ENCODE measurements at regions not wholly inside any gene's neighbourhood (a gene's known extent, or its start where the extent isn't known, plus 50 kb on each side); places are given as distances from the start of the nearest gene placed in this dataset.

DNA sequence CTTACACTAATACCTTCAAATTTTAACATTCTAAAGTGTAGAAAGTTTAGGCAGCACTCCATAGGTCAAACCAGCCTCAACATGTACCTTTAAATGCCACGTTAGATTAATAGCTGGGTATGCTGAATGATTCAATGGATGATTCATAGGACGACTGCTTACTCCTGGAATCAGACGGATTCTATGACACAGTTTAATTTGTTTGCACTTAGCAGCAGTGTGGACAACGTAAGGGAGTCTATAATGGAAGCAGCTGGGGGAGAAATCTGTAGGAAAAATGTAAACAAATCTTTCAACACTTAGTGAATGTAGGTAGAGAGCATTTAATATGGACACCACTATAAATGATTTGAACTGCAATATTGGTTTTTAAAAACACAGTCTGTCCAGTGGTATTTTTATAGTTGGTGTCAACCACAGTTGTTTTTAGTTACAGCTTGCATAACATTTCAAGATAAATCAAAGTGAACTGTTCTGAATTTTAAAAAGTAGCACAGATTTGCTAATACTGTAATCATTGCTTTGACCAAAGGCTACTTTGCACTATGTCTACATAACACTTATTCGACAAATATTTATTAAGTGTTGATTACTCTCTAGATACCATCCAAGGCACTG is 701.5 kb upstream of the MEF2C start:
- no peaks in the 10 kb centered on the region for H3K9me3 ChIP-seq (ENCODE audit: low read depth)
- peaks cover 14% of the 10 kb centered on the region; the same call in 1 of the 2 replicates for H3F3A ChIP-seq (ENCODE audit: insufficient read depth)
- in situ Hi-C loops (cut with MboI) = no loop called here
- H3K4me2 ChIP-seq (ENCODE audit: unreplicated experiment) = peak overlapping the region; percentile 66
- H3K27ac ChIP-seq = peak overlapping the region; percentile 34
- DNase-seq = peak; percentile 83
- H3K4me1 ChIP-seq (ENCODE audit: insufficient read depth) = peaks cover 17% of the 10 kb centered on the region
- H3K27me3 ChIP-seq (replicated peaks; ENCODE audit: insufficient read depth) = no peaks in the 10 kb centered on the region
- no peaks in the 10 kb centered on the region for H3K79me2 ChIP-seq (ENCODE audit: insufficient read depth)
- TF ChIP-seq EZH2 (IDR thresholded peaks at IDR 0.05; ENCODE audit: insufficient read depth, poor library complexity, severe bottlenecking) = no peak
- no peak for TF ChIP-seq EZH2phosphoT487 (IDR thresholded peaks at IDR 0.05; ENCODE audit: insufficient read depth, low read depth)
- H3K4me3 ChIP-seq = no peak overlapping the region
- 1 to 2% methylated on average over 5 of the region's 5 CpGs for WGBS, 2 experiments (ENCODE audit: low coverage in 1 of 2, low lambda C conversion rate in 2 of 2, missing lambda C conversion rate in 2 of 2)
- no peaks in the 10 kb centered on the region for H3K9me2 ChIP-seq (ENCODE audit: insufficient read depth)
- H3K36me3 ChIP-seq (ENCODE audit: low read depth) = no peaks in the 10 kb centered on the region
- no peak overlapping the region for H2AFZ ChIP-seq
- H3K9ac ChIP-seq = 0 out of 2 replicates have a peak overlapping the region, but pooled peaks have one; percentile 3
- no peaks in the 10 kb centered on the region for H4K20me1 ChIP-seq (ENCODE audit: insufficient read depth)

- no peaks in the 10 kb centered on the region for H3K79me2 ChIP-seq (ENCODE audit: insufficient read depth)
- H3K9ac ChIP-seq = no peak overlapping the region
- no peaks in the 10 kb centered on the region for H3K9me3 ChIP-seq (ENCODE audit: low read depth)
- H2AFZ ChIP-seq = no peak overlapping the region
- no peaks in the 10 kb centered on the region for H3K36me3 ChIP-seq (ENCODE audit: low read depth)
- in situ Hi-C loops (cut with MboI) = no loop called here
- DNase-seq = no peak
- H3K27ac ChIP-seq = no peak overlapping the region
- no peak overlapping the region for H3K4me3 ChIP-seq
- peaks cover 14% of the 10 kb centered on the region; the same call in 1 of the 2 replicates for H3F3A ChIP-seq (ENCODE audit: insufficient read depth)
- TF ChIP-seq EZH2 (IDR thresholded peaks at IDR 0.05; ENCODE audit: insufficient read depth, poor library complexity, severe bottlenecking) (no peak), EZH2phosphoT487 (IDR thresholded peaks at IDR 0.05; ENCODE audit: insufficient read depth, low read depth) (no peak)
- no peaks in the 10 kb centered on the region for H4K20me1 ChIP-seq (ENCODE audit: insufficient read depth)
- no peaks in the 10 kb centered on the region for H3K27me3 ChIP-seq (replicated peaks; ENCODE audit: insufficient read depth)
- peak overlapping the region; percentile 66 for H3K4me2 ChIP-seq (ENCODE audit: unreplicated experiment)
- H3K4me1 ChIP-seq (ENCODE audit: insufficient read depth) = peaks cover 17% of the 10 kb centered on the region
- no peaks in the 10 kb centered on the region for H3K9me2 ChIP-seq (ENCODE audit: insufficient read depth)
Observed at GRCh38 chr5:89583534-89583933, 700.5 kb upstream of the MEF2C start.

DNA sequence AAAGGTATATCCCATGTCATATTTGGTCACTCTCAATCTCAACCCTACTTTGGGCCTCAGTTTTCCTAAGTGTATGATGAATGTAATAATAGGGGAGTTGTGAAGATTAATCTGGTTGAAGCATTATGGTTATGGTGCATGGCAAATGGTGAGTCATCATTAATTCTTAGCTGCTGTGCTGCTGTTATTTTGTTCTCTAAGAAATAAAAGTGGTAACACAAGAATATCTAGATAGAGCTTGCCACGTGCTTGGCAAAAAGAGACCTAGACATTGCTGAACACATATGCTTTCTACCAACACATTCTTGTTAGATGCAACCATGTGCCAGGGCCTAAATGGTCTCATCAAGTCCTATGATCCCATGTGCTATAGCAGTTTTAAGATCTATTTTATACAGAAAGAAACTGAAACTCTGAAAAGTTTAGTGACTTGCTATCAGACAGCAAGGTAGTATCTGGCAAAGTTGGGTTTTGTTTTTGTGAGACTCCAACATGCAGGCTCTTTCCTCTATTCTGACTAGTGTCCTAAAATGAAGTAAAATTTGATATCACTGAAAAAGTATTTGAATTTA is 699.9 kb upstream of the MEF2C start:
- in situ Hi-C loops (cut with MboI) = no loop called here
- Histone ChIP-seq H4K20me1 (ENCODE audit: insufficient read depth) (no peaks in the 10 kb centered on the region), H2AFZ (no peak overlapping the region), H3K27me3 (replicated peaks; ENCODE audit: insufficient read depth) (no peaks in the 10 kb centered on the region), H3F3A (ENCODE audit: insufficient read depth) (peaks cover 14% of the 10 kb centered on the region; the same call in 1 of the 2 replicates), H3K9me2 (ENCODE audit: insufficient read depth) (no peaks in the 10 kb centered on the region), H3K4me1 (ENCODE audit: insufficient read depth) (peaks cover 17% of the 10 kb centered on the region), H3K79me2 (ENCODE audit: insufficient read depth) (no peaks in the 10 kb centered on the region), H3K4me3 (no peak overlapping the region), H3K36me3 (ENCODE audit: low read depth) (no peaks in the 10 kb centered on the region), H3K27ac (no peak overlapping the region), H3K9me3 (ENCODE audit: low read depth) (no peaks in the 10 kb centered on the region), H3K9ac (no peak overlapping the region), H3K4me2 (ENCODE audit: unreplicated experiment) (no peak overlapping the region)
- WGBS, 2 experiments (ENCODE audit: low coverage in 1 of 2, low lambda C conversion rate in 2 of 2, missing lambda C conversion rate in 2 of 2) = 91 to 95% methylated on average over 1 of the region's 1 CpG
- TF ChIP-seq EZH2 (IDR thresholded peaks at IDR 0.05; ENCODE audit: insufficient read depth, poor library complexity, severe bottlenecking) = no peak
- TF ChIP-seq EZH2phosphoT487 (IDR thresholded peaks at IDR 0.05; ENCODE audit: insufficient read depth, low read depth) = no peak
- DNase-seq = peak; percentile 30

- Histone ChIP-seq H3K9me3 (ENCODE audit: low read depth) (no peaks in the 10 kb centered on the region), H3K79me2 (ENCODE audit: insufficient read depth) (no peaks in the 10 kb centered on the region), H3K4me3 (no peak overlapping the region), H3K4me2 (ENCODE audit: unreplicated experiment) (no peak overlapping the region), H3K9me2 (ENCODE audit: insufficient read depth) (no peaks in the 10 kb centered on the region), H2AFZ (no peak overlapping the region), H3K4me1 (ENCODE audit: insufficient read depth) (peaks cover 17% of the 10 kb centered on the region), H4K20me1 (ENCODE audit: insufficient read depth) (no peaks in the 10 kb centered on the region), H3K27ac (no peak overlapping the region), H3F3A (ENCODE audit: insufficient read depth) (peaks cover 14% of the 10 kb centered on the region; the same call in 1 of the 2 replicates), H3K9ac (no peak overlapping the region), H3K27me3 (replicated peaks; ENCODE audit: insufficient read depth) (no peaks in the 10 kb centered on the region), H3K36me3 (ENCODE audit: low read depth) (no peaks in the 10 kb centered on the region)
- no peak for TF ChIP-seq EZH2phosphoT487 (IDR thresholded peaks at IDR 0.05; ENCODE audit: insufficient read depth, low read depth)
- no peak for TF ChIP-seq EZH2 (IDR thresholded peaks at IDR 0.05; ENCODE audit: insufficient read depth, poor library complexity, severe bottlenecking)
- 91 to 98% methylated on average over 2 of the region's 2 CpGs for WGBS, 2 experiments (ENCODE audit: low coverage in 1 of 2, low lambda C conversion rate in 2 of 2, missing lambda C conversion rate in 2 of 2)
- DNase-seq = no peak
- in situ Hi-C loops (cut with MboI) = no loop called here
Observed at GRCh38 chr5:89580976-89581375, 698.0 kb upstream of the MEF2C start.
